Fibroblast of the aortic adventitia (primary cell): ENCODE measurements at regions not wholly inside any gene's neighbourhood (a gene's known extent, or its start where the extent isn't known, plus 50 kb on each side); places are given as distances from the start of the nearest gene placed in this dataset.

ENCODE experiments used
- DNase-seq: peaks from one replicate; pipeline ENCODE4 v3.0.0-alpha.2; 2010; ENCODE audit warnings: low read depth
- H3K4me3 ChIP-seq: 2 replicates; pipeline ENCODE4 v1.5.1; 2011; ENCODE audit warnings: low read depth, mild to moderate bottlenecking, control low read depth, low read length, moderate library complexity
- CTCF ChIP-seq: IDR thresholded peaks from 2 replicates; pipeline ENCODE4 v1.5.1; 2011; ENCODE audit warnings: mild to moderate bottlenecking, low read length, control low read depth, inconsistent platforms; ENCODE audit not compliant: insufficient read depth

GRCh38 chr15:97078591-97078990 lies 748.1 kb downstream of the NR2F2 start:
- H3K4me3 ChIP-seq = no peak overlapping the region
- DNase-seq = no peak
- TF ChIP-seq CTCF = no peak

- TF ChIP-seq CTCF = no peak
- H3K4me3 ChIP-seq = no peak overlapping the region
- no peak for DNase-seq
Observed at GRCh38 chr15:97081666-97082226, 751.2 kb downstream of the NR2F2 start.

GRCh38 chr15:97082830-97083229 lies 752.3 kb downstream of the NR2F2 start:
- no peak overlapping the region for H3K4me3 ChIP-seq
- TF ChIP-seq CTCF = no peak
- DNase-seq = no peak

GRCh38 chr15:97084650-97085049 lies 754.1 kb downstream of the NR2F2 start:
- TF ChIP-seq CTCF = no peak
- no peak for DNase-seq

GRCh38 chr15:97085731-97086130 lies 755.2 kb downstream of the NR2F2 start:
- DNase-seq = no peak
- TF ChIP-seq CTCF = no peak
- H3K4me3 ChIP-seq = no peak overlapping the region

More at GRCh38 chr15:97084650-97085049, 754.1 kb downstream of the NR2F2 start:
- H3K4me3 ChIP-seq = no peak overlapping the region

- H3K4me3 ChIP-seq = no peak overlapping the region
- no peak for DNase-seq
- TF ChIP-seq CTCF = no peak
Observed at GRCh38 chr15:97087006-97087741, 756.7 kb downstream of the NR2F2 start.

GRCh38 chr15:97091093-97091492 lies 760.6 kb downstream of the NR2F2 start:
- DNase-seq = no peak
- no peak overlapping the region for H3K4me3 ChIP-seq
- TF ChIP-seq CTCF = no peak
